GM12891 (cell line): ENCODE measurements at regions not wholly inside any gene's neighbourhood (a gene's known extent, or its start where the extent isn't known, plus 50 kb on each side); places are given as distances from the start of the nearest gene placed in this dataset.

ENCODE experiments used
- POLR2A ChIP-seq: IDR thresholded peaks from 2 replicates; pipeline ENCODE4 v1.6.1; 2011; ENCODE audit warnings: low read depth, low read length, control low read depth
- TAF1 ChIP-seq: IDR thresholded peaks from 2 replicates; pipeline ENCODE4 v1.6.1; 2011; ENCODE audit warnings: low read depth, low read length, control low read depth

DNA sequence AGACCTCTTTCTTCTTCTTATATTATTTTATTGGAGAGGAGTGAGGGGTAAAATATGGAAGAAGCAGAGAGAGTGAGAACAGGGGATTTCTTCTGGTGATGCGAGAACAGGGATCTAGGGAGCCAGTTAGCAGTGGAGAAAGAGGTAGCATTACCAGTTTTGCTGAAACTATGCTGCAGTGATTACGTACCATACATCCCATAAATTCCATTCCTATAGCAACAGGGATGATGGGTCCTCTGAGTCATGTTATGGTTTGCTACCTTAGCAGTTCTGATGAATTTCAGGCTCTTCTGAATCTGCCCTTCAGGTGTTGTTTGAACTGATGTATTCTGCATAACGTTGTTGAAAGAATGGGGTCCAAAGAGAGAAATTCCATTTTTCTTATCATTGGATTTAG lies 625.4 kb upstream of the LRFN5 start:
- TF ChIP-seq POLR2A (no peak), TAF1 (no peak)
